Activated naive CD4-positive, alpha-beta T cell treated with anti-CD3 and anti-CD28 coated beads, Interleukin-2, amount 50 U/mL, for 16 hours (primary cell): ENCODE measurements at regions not wholly inside any gene's neighbourhood (a gene's known extent, or its start where the extent isn't known, plus 50 kb on each side); places are given as distances from the start of the nearest gene placed in this dataset.
"Not testable (repeated sequence)": the region's sequence is repeated elsewhere in the genome, so short reads cannot be mapped to it uniquely, and the experiment has no call there.

Experiments used
- DNase-seq: peaks from one replicate; pipeline ENCODE4 v3.0.0-alpha.2; 2020

DNA sequence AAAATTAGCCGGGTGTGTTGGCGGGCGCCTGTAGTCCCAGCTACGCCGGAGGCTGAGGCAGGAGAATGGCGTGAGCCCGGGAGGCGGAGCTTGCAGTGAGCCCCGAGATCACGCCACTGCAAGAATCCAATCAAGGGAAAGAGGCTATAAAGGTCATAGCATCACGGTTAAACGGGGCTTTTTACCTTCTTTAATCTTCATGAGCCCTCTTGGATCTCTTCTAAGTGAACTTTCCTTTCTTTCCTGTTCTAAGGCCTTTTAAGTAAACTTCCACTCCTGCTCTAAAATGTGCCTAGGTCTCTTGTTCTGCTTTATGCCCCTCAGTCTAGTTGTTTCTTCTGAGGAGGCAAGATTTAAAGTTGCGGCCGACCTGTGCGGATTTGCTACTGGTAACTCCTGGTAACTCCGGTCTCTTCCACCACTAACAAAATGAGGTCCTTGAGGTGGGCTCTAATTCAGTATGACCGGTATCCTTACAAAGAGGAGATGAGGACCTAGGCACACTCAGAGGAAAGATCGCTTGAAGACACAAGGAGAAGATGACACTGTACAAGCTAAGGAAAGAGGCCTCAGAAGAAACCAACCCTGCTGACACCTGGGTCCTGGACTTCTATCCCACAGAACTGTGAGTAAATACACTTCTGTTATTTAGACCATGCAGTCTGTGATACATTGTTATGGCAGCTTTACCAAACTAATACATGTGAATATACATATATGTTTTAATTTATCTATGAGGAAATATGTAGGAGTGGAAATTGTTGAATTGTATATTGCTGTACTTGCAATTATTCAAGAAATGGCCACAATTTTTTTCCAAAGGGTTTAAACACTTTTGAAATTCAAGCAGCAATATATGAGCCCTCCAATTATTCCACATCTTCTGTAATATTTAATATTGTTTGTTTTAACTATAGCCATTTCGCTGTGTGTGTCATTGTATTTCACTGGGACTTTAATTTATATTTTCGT lies 331.5 kb upstream of the CNTNAP2 start:
- no peak for DNase-seq

DNA sequence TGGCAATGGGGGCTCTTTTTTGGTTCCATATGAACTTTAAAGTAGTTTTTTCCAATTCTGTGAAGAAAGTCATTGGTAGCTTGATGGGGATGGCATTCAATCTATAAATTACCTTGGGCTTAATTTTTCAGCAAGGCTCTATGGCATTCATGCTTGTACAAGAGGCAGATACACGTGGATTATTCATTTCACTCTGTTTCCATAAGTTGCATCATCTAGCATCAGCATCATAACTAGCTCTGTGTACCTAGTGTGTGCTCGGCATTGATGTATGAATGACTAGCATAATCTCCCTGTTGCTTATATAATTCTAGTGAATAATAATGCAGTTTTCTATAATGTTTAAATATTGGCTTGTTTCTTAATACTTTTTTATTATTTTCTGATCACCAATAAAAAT lies 335.2 kb upstream of the CNTNAP2 start:
- DNase-seq = not testable (repeated sequence)

DNA sequence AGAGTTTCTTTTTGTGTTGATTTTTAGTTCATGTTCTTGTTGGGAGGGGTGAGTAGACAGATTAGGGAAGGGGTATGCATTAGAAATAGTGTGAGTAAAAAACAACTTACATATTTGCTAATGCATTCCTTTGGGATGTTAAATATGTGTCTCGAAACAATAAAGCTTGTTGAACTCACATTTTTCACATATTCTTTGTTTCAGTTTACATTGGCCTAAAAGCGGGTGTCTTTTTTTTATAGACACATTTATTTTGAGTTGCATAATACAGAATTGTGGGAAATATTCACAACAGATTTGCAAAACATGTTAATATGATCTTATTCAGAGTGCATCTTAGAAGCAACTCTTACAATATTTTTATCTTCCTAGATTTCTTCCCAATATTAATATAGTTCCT lies 337.5 kb upstream of the CNTNAP2 start:
- DNase-seq = no peak

DNA sequence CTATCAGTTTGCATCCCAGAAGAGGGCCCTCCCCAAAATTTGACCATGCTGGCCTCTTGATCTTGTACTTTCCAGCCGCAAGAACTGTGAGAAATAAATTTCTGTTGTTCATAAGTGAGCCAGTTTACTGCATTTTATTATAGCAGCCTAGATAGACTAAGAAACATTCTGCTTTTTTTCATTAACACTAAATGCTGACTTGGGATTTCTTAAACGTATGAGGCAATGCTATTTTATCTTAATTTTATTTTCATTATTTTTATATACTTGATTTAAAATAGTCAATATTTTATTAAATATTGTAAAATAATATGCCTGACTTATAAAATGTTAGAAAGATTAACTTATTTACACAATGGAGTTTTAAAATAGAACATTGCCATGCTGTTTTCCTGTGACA lies 341.8 kb upstream of the CNTNAP2 start:
- DNase-seq = no peak

DNA sequence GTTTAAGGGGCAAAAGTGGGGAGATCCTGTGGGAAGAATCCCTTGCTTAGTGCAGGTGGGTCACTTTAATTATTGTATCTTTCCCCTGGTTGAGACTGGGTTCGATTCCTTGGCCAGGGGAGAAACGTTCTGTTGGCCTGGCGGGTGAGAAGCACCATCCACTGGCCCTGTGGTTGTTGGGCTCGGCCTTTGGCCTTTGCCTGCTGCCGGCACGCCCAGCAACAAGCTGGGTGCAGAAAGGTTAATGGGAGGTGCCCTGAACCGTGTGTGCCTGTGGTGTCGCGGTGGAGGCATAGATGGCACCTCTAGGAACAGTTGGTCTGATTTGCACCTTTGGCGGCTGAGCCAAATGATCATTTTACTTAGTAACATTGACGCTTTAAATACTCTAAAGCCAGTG lies 363.6 kb upstream of the CNTNAP2 start:
- DNase-seq = no peak

DNA sequence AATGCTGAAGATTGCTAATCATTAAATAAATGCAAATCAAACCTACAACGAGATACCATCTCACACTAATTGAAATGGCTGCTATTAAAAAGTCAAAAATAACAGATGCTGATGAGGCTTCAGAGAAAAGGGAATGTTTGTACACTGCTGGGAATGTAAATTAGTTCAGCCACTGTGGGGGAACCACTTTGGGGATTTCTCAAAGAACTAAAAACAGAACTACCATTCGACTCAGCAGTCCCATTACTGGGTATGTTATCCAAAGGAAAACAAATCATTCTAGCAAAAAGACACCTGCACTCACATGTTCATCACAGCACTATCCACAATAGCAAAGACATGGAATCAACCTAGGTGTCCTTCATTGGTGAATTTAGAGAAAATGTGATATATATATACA lies 379.0 kb upstream of the CNTNAP2 start:
- no peak for DNase-seq

DNA sequence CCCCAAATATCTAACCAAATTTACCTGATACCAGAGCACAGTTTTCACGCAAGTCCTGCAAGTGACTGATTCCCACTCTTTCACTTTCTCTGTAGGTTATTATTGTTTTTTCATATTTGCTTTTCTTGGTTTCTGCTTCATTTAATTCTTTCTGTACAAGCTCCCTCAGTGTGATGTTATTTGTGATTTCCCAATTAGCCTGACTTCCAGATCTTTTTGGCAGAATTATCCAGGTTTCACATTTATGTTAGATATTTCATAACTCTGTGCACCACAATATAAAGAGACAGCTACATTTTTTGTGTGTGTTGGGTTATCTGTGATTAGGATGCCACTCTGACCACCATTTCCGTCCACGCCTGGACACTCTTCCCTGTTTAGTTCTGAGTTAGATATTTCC lies 381.5 kb upstream of the CNTNAP2 start:
- no peak for DNase-seq

DNA sequence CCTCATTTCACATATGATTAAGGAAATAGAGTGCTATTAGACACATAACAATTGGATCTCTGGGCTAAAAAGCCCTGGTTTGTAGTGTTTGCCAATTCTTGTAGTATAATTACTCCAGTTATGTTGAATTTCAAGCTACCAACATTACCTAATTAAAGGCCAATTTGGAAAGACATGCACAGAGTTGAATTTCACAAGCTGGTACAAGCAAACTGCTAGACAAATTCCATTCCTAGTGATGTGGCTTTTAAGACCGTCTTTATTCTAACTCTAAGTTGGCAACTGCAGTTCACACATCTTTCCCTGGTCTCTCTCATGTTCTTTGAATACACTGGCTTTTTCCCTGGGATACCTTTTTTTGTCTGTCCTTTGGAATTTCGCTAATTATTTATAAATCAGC lies 384.1 kb upstream of the CNTNAP2 start:
- DNase-seq = no peak

DNA sequence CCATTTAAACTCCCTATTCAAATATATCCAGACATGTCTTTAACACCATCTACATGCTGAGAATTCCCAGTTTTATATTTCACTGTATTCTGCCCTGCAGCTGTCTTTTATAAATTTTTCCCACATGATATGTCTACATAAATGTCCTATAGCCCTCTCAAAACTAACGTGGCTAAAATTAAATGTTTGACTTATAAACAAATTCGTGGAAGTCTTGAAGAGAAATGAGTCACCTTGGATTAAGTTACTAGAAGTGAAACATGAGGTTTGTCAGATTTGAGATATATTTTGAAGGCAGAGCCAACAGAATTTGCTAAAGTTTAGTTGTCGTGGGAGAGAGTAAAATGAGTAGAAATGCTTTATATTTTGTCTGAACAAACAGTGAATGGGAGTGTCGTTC lies 386.9 kb upstream of the CNTNAP2 start:
- no peak for DNase-seq

DNA sequence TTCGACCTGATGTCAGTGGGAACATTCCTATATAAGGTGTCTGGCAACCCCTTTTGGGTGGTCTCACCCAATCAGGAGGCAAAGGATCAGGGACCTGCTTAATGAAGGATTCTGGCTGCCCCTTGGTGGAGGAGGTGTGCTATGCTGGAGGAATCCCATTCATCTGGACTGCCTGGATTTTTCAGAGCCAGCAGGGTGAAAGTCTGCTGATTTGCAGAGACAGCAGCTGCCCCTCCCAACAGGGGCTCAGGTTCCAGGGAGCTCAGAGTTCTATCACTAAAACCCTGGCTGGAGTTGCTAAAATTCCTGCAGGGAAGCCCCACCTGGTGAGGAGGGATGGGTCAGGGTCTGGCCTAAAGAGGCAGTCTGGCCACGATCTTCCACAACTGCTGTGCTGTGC lies 398.5 kb upstream of the CNTNAP2 start:
- DNase-seq = no peak

DNA sequence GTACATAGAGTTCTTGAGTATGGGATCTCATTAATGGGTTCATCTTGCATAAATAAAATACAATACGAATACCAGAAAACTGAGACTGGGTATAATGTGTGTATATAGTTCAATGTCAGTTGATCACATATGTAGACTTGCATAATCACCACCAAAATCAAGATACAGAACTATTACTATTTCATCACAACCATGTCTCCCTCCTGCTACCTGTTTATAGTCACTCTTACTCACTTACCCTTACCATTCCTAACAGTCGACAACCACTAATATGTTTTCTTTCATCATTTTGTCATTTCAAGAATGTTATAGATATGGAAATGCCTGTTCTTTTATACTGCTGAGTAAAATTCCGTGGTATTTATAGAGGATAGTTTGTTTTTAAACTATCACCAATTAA lies 416.1 kb upstream of the CNTNAP2 start:
- no peak for DNase-seq

DNA sequence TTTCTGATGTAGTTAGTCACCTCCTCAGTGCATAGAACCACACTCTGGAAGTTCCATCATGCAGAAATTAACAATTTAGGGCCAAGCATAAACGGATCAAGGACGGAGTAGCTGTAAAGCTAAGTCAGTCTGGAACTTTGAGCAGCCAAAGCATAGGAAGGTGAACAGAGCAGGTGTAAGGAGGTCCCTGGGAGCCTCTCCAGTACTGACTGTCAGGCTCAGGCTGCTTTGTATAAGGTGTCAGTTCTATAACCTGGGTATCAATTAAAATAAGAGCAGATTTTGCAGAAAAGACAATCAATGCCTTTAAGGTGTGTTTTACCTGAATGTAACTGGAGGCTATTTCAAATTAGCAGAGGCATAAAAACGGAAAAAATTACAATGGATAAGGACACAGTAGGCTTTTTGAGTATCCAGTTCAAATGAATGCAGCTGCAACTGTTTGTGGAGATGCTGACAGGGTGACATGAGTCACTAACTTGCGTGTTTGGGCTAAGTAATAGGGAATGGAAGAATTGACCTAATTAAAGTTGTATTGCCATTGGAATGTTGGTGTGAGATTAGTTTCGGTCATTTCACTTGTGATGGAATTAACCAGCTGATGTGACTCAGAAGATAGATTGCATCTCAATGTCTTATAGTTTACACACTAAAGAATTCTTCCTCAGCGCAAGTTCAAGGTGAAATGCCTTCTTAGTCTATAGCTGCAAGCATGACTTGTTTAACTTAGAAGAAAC lies 417.9 kb upstream of the CNTNAP2 start:
- no peak for DNase-seq

DNA sequence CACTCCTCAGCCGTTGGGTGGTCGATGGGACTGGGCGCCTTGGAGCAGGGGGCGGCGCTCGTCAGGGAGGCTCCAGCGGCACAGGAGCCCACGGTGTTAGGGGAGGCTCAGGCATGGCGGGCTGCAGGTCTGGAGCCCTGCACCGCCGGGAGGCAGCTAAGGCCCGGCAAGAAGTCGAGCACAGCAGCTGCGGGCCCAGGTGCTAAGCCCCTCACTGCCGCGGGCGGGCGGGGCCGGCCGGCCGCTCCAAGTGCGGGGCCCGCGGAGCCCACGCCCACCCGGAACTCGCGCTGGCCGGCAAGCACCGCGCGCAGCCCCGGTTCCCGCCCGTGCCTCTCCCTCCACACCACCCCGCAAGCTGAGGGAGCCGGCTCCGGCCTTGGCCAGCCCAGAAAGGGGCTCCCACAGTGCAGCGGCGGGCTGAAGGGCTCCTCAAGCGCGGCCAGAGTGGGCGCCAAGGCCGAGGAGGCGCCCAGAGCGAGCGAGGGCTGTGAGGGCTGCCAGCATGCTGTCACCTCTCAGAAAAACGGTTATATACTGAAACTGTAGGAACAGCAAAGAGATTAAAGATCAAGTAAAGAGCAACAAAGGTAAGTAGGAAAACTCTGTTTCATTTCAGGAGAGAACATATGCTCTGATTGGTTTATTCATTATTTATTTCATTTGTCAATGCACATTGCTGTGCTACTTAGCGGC lies 419.0 kb upstream of the CNTNAP2 start:
- not testable (repeated sequence) for DNase-seq

DNA sequence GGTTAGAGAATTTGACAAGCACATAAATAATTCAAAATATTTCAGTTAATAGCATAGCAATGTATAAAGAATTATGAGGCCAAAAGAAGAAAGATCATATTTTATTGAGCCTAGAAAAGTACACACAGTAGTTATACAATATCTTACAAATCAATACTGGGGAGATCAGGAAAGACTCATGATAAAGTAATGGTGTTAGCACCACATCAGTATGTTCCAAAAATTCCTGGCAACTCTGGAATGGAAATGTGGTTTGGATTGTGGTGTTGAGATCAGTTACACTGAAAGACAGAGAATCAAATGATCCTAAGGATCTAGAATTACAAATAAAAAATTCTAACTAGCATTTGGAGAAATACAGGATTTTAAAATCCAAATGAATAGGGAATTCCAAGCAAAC lies 420.5 kb upstream of the CNTNAP2 start:
- DNase-seq = no peak

DNA sequence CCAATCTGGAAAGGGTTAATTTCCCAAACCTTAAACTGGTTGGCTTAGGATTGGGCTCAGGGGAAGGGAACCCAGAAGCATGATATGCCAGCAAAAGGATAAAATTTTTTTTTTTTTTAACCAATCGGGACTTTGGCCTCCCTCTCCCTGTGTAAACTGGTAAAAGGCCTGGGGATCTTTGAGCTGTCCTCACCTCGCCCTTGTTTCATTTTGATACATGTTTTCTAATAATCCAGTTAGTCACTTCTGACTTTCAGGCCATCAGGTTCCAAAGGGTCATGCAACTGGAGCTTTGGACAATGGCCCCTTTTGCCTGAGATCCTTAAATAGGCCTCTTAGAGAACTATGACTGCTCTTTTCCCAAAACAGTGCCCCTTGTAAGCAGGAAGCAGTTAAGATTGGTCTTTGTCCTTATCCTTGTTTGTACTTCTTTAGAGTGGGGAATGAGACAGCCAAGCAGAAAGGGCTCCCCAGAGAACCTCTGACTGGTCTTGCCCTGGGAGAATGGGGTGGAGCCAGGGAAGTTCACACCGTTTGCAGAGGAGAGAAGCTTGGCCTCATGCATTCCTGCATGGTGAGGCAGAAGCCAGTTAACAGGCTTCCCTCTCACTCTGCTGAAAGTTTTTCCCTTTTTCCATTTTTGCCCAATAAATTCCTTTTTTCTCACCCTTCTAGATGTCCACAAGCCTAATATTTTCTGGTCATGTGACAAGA lies 424.2 kb upstream of the CNTNAP2 start:
- no peak for DNase-seq

DNA sequence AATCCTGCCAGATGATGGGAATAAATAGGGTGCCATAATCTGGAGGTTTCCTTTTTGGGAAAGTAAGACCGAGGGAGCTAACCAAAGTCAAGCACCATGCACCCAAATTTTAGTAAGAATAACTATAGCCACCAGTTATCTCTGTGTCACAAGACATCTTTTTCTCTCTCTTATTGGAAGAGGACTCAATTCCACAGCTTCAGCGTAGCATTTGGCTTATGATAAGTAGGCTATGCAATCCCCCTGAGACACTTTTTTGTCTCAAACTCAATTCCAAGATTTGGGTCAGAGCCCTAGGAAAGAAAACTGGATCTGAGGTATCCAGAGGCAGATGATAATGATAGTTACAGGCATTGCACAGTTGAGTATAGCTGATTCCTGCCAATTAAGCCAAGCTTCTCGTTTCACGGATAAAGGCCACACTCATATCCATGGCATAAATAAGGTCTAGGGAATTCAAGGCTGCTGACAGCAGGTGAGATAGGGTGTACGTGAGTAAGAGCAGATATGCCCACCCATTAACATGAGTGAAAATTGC lies 425.2 kb upstream of the CNTNAP2 start:
- no peak for DNase-seq

DNA sequence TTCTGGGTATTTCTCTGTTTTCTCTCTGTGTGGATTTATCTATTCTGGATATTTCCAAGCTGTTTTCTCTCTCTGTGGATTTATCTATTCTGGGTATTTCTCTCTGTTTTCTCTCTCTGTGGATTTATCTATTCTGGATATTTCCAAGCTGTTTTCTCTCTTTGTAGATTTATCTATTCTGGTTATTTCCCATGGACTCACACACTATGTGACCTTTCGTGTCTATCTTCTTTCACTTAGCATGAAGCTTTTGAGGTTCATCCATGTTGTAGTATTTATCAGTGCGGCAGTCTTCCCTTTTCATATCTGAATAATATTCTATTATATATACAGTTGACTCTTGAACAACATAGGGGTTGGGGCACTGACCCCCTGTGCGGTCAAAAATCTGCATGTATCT lies 435.0 kb upstream of the CNTNAP2 start:
- DNase-seq = no peak

DNA sequence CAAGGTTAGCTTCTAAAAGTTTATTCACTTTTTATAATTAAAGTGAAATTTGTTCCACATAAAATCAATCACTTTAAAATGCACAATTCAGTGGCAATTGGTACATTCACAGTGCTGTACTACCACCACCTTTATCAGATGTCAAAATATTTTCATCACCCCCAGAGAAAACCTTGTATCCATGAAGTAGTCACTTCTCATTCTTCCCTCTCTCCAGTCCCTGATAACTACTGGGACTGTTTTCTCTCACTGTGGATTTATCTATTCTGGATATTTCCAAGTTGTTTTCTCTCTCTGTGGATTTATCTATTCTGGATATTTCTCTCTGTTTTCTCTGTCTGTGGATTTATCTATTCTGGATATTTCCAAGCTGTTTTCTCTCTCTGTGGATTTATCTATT lies 435.4 kb upstream of the CNTNAP2 start:
- DNase-seq = no peak

DNA sequence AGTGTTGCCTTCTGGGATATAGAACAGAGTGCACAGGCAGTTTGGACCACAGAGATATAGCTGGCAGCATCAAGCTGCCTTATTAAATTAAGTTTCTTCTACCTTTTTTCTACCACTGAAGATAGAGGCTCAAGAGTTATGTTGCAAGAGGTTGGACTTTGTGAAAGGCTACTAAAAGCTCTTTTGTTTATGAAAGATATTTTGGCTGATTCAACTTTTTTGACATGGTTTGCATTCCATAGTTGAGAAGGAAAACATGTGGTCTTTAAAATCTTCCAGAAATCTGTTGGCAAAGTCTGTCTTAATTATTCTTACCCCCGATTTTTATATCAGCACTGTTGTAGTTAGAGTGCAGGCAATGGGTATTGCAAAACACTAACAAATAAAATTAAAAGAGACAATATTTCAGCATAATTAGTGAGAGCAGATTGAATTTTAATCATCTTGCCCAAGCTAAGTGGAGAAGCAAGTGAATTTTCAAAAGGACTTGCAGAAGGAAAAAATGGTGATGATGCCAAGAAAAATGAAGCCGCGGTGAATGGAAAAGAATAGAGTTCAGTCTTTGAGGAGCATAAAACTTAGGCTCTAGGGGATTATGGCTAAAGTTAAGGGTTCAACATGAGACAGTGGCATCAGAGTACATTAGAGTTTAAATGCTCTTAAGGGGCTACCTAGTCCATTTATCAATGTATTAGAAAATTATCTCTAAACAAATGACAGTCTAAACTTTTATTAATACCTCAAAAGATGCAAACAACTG lies 450.9 kb upstream of the CNTNAP2 start:
- no peak for DNase-seq

DNA sequence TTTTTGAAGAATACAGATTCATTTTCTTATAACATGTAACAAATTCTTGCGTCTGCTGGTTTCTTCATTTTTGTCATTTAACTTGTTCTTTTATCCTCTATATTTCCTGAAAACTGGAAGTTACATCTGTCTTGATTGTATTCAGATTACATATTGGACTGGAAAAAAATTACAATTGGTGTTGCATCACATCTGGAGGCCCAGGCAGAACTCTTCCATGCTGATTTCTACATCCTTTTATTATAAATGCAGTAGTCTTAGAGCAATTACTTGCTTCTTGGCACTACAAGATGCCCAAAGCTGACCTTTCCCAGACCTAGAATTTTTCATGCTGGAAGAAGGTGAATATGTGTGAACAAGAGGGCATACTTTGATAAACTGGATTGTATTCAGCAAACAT lies 460.9 kb upstream of the CNTNAP2 start:
- DNase-seq = no peak

DNA sequence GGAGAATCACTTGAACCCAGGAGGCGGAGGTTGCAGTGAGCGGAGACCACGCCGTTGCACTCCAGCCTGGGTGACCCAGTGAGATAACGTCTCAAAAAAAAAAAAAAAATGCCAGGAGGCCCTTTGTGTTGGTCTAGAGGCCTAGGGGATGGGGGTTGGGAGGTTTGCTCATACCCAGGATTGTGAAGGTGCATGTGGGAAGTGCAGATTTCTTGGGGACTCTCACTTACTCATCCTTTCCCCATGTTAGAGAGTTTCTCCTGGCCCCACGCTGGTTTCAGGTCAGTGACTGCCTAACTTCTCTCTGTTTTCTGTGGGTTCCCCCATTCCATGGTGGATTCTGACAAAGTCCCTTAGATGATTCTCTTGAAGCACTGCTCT lies 471.5 kb upstream of the CNTNAP2 start:
- DNase-seq = no peak
